ENCODE measurements at regions not wholly inside any gene's neighbourhood (a gene's known extent, or its start where the extent isn't known, plus 50 kb on each side); places are given as distances from the start of the nearest gene placed in this dataset.

GRCh38 chr2:121092095-121092494 is 192.9 kb downstream of the TFCP2L1 start:
- TF ChIP-seq CTCF (IDR thresholded peaks at IDR 0.05; ENCODE audit: low read depth, low read length): no peak
- TF ChIP-seq POLR2A (IDR thresholded peaks at IDR 0.05; ENCODE audit: extremely low read depth, insufficient read length): no peak
- TF ChIP-seq, protein P1, sequence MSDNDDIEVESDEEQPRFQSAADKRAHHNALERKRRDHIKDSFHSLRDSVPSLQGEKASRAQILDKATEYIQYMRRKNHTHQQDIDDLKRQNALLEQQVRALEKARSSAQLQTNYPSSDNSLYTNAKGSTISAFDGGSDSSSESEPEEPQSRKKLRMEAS (IDR thresholded peaks at IDR 0.05; ENCODE audit: low read depth, low read length): no peak
- TF ChIP-seq MYC (IDR thresholded peaks at IDR 0.05; ENCODE audit: low read depth, low read length): no peak

All from NB4 (cell line).